ENCODE measurements at regions not wholly inside any gene's neighbourhood (a gene's known extent, or its start where the extent isn't known, plus 50 kb on each side); places are given as distances from the start of the nearest gene placed in this dataset.

DNA sequence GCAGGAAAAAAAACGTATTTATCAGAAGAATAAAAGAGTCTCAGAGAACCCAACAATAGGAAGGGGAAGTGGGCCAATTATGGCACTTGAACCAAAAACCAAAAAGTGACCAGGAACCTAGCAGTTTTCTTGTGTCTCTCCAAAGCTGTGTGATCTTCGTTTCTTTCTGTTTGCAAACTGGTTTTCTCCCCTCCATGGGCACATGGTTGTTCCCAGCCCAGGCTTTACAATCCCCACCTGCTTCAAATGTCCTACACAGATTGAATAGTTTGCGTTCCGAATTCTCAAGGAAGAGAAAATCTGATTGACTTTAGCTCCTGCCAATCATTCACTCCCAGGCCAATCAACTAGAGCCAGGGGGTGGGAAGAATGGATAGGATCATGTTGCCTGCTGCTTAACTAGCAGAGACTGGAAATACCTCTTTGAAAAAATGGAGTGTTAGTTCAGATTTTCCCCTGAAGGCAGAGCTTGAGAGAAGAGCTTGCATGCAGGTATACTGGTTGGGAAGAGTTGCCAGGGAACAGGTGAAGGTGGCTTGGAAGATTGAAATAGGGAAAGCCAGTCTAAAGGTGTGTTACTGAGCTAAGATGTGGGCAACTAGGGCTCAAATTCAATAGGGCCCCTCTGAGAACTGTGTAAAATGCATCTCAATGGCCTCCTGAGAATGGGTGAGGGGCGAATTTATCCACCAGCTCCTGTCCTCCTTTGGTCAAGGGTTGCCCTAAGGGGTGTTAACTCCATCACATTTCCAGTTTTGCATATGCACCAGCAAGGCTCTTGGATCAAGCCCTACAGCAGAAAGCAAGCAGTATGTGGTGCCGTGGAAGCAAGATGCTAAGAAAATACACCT, 106.4 kb upstream of the SRRM4 start:
- TF ChIP-seq, protein P1, sequence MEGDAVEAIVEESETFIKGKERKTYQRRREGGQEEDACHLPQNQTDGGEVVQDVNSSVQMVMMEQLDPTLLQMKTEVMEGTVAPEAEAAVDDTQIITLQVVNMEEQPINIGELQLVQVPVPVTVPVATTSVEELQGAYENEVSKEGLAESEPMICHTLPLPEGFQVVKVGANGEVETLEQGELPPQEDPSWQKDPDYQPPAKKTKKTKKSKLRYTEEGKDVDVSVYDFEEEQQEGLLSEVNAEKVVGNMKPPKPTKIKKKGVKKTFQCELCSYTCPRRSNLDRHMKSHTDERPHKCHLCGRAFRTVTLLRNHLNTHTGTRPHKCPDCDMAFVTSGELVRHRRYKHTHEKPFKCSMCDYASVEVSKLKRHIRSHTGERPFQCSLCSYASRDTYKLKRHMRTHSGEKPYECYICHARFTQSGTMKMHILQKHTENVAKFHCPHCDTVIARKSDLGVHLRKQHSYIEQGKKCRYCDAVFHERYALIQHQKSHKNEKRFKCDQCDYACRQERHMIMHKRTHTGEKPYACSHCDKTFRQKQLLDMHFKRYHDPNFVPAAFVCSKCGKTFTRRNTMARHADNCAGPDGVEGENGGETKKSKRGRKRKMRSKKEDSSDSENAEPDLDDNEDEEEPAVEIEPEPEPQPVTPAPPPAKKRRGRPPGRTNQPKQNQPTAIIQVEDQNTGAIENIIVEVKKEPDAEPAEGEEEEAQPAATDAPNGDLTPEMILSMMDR (IDR thresholded peaks at IDR 0.05; ENCODE audit: control extremely low read depth in 1 of 3, insufficient read depth in 1 of 3, low read depth in 1 of 3, low read length in 3 of 3): no peak
- TF ChIP-seq SIN3A (conservative IDR thresholded peaks at IDR 0.05 in 1 of 2, IDR thresholded peaks at IDR 0.05 in 1 of 2; ENCODE audit: low read depth in 1 of 2, low read length in 2 of 2): no peak; a peak in 1 of 4 replicates
- no peak for TF ChIP-seq RXRA (IDR thresholded peaks at IDR 0.05; ENCODE audit: insufficient read depth, low read depth, low read length)
- TF ChIP-seq RAD21 (IDR thresholded peaks at IDR 0.05 in 1 of 2, conservative IDR thresholded peaks at IDR 0.05 in 1 of 2; ENCODE audit: low read depth in 2 of 2, low read length in 2 of 2): no peak
- TF ChIP-seq POLR2A (IDR thresholded peaks at IDR 0.05; ENCODE audit: control extremely low read depth in 1 of 2, low read depth in 2 of 2, low read length in 2 of 2): peak in 1 of 2 experiments; percentile 35; a peak in 1 of 3 replicates
- no peak for TF ChIP-seq JUND (IDR thresholded peaks at IDR 0.05; ENCODE audit: low read length)
- no peak for TF ChIP-seq SRF (IDR thresholded peaks at IDR 0.05; ENCODE audit: low read depth, low read length)
- no peak for TF ChIP-seq EP300 (IDR thresholded peaks at IDR 0.05; ENCODE audit: borderline replicate concordance in 1 of 2, low read depth in 2 of 2, low read length in 2 of 2)
- no peak for TF ChIP-seq CREB1 (IDR thresholded peaks at IDR 0.05)
- TF ChIP-seq TAF1 (IDR thresholded peaks at IDR 0.05; ENCODE audit: low read depth, low read length): no peak
- TF ChIP-seq, protein P2, sequence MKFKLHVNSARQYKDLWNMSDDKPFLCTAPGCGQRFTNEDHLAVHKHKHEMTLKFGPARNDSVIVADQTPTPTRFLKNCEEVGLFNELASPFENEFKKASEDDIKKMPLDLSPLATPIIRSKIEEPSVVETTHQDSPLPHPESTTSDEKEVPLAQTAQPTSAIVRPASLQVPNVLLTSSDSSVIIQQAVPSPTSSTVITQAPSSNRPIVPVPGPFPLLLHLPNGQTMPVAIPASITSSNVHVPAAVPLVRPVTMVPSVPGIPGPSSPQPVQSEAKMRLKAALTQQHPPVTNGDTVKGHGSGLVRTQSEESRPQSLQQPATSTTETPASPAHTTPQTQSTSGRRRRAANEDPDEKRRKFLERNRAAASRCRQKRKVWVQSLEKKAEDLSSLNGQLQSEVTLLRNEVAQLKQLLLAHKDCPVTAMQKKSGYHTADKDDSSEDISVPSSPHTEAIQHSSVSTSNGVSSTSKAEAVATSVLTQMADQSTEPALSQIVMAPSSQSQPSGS (IDR thresholded peaks at IDR 0.05; ENCODE audit: low read length): no peak
